Activated CD4-positive, alpha-beta T cell treated with anti-CD3 and anti-CD28 coated beads, Interleukin-2, Interleukin-6, amounts not matched to agents 100 ng/mL and 50 ng/mL, durations not matched to agents 16 hours and 8 hours (primary cell): ENCODE measurements at regions not wholly inside any gene's neighbourhood (a gene's known extent, or its start where the extent isn't known, plus 50 kb on each side); places are given as distances from the start of the nearest gene placed in this dataset.
"Not testable (repeated sequence)": the region's sequence is repeated elsewhere in the genome, so short reads cannot be mapped to it uniquely, and the experiment has no call there.

Experiments used
- DNase-seq: peaks from one replicate; pipeline ENCODE4 v3.0.0-alpha.2; 2020

DNA sequence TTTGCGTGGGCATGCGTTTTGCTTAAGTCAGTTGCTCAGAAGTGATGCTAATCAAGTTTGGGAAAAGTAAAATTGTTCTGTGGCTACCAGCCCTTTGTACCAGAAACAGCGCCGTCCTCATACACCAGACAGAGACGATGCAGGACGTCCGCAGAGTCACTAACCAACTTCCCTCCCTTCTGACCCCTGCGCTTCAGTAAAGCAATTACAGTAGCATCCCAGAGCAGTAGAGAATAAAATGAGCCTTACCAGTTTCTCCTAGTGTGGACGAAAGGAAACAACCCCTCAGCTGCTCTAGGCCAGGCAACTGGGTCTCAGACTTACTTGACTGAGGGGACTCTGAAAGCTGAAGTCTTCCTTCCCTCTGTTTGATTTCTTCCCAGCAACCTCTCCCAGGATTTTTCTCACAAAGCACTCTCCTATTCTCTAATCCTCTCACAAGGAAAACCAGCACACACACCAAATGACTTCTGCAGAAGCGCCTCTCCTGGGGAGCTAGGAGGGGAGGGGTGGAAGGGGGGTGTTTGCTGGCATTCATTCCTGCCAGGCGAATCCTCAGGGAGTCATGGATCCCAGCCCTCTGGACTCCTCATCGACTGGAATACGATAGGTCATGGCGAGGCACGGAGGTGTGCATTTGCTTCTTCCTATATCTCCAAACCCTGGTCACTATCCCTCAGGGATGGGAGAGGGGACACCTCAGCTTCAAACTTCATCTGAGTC lies 56.0 kb upstream of the MID1 start:
- DNase-seq = no peak

DNA sequence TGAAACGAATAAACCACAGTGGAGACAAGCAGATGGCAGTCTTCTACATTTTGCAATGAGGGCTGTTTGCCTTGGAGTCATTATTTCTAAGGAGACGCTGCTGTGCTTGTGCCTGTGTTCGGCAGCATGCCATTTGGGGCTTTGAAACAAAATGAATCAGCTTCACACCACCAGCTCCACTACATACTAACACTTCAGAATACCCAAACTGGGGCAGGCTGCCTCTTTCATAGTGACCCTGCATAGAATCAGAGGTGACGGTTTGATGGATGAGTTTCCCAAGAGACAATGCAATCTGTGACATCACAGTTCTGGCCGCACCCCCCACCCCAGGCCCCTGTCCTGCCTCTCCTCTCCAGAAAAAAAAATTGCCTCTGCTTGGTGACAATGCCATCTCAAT lies 57.1 kb upstream of the MID1 start:
- DNase-seq = no peak

DNA sequence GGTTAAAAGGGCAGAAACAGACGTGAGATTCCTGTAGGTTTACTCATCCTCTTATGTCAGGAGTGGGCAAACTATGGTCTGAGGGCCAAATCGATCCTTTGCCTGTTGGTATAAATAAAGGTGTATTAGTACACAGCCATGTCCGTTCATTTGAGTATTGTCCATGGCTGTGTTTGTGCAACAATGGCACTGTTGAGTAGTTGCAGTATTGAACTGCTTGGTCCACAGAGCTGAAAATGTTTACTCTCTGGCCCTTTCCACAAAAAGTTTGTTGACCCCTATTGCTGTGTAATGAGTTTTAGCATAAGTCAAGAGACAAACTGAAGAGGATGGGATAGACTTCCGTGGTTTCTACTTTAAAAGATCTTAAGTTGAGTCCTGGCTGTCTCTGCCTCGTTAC lies 59.0 kb upstream of the MID1 start:
- DNase-seq = no peak

DNA sequence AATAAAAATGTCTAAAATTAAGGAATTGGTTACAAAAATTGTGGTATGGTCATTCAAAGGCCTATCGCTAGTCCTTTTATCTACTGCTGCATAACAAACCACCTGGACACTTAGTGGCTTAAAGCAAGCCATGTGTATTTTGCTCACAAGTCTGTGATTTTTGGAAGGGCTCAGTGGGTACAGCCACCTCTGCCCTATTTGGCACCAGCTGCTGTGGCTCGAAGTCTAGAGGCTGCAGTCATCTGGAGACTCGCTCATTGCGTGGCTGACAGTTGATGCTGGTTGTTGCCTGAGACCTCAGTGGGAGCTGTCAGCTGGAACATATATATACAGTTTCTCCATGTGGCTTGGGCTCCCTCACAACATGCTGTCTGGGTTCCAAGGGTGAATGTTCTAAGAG lies 60.8 kb upstream of the MID1 start:
- no peak for DNase-seq

DNA sequence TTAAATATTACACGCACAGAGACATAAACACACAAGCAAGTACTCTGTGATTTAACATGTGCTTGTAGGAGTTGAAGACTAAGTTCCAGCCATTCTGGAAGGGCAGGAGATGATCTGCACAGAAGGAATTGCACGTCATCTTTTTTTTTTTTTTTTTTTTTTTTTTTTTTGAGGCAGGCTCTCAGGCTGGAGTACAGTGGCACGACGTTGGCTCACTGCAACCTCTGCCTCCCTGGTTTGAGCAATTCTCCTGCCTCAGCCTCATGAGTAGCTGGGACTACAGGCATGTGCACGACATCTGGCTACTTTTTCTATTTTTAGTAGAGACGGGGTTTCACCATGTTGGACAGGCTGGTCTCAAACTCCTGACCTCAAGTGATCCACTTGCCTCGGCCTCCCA lies 63.2 kb upstream of the MID1 start:
- not testable (repeated sequence) for DNase-seq

DNA sequence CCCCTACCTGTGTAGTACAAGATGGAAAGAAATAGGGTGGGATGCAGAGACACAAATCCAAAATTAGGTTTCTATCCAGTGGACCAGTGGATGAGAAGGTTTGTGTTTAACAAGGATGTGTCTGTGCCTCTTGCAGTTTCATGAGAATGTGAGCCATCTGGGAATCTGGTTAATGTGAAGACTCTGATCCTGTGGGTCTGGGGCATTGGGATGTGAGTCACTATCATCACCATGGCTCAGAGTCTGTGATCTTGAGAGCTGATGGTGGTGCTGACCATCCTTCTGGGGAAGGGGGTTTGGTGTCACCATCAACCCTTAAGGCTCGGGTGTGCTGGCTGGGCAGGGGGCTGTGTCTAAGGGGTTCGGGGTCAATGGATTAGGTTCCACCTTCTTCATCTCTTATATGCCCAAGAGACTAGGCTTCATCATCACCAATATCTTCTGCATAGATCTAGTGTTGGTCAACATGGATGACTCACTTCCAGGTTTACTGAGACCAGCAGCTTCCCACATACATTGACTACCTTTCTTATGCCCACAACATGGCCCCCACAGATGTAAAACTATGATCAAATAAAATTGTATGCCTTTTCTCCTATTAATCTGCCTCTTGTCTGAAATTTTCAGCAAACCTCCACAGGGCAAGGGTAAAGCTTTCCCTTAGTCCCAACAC lies 65.7 kb upstream of the MID1 start:
- DNase-seq = no peak

DNA sequence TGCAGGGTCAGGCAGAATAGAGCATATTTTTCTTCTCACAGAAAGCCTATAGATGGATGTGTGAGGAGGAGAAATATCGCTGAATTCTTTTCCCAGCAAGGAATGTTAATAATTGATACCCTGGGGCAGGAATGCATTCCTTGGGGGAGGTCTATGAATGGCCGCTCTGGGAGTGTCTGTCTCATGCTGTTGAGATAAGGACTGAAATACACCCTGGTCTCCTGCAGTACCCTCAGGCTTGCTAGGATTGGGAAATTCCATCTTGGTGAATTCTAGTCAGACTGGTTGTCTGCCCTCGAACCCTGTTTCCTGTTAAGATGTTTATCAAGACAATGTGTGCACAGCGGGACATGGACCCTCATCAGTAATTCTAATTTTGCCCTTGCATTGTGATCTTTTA lies 71.4 kb upstream of the MID1 start:
- not testable (repeated sequence) for DNase-seq

DNA sequence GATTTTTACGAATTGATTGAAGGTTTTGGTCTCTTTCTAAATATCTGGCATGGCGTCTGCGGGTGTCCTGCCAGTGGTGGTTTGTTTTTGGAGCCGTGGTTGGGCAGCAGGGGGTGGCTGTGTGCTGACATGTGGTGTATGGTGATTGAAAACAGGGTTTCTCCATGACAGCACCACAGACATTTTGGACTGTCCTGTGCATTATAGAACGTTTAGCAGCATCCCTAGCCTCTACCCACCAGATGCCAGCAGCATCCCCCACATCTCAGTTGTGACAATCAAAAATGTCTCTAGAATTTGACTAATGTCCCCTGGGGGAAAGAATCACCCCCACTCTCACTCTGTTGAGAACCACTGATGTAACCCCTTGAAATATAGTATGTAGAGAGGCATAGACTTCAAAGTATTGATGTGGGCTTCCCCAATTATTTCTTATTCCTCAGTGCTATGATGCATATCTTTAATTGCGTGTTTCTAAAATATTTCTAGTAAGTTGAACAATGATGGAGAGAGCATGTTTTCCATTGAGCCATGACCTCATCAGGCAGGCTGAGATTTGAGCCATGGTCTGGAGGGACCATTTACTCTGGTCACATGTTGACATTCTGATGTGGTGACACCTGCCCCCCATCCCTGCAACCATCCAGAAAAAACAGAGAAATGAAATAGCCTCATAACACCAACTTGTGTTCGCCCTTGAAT lies 77.4 kb upstream of the MID1 start:
- DNase-seq = no peak

DNA sequence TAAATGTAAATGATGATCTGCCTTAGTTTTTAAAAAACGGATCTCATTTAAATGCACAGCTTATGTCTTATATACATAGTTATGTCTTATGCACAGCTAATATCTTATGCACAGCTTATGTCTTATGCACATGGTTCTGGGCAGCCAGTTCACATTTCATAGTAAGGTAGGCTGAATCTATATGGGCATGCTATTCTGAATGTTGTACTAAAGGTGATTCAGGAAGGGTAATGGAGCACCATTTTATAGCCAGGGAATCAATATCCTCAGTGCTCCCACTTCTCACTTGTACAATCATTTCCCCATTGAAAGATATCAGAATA lies 77.9 kb upstream of the MID1 start:
- DNase-seq = no peak

DNA sequence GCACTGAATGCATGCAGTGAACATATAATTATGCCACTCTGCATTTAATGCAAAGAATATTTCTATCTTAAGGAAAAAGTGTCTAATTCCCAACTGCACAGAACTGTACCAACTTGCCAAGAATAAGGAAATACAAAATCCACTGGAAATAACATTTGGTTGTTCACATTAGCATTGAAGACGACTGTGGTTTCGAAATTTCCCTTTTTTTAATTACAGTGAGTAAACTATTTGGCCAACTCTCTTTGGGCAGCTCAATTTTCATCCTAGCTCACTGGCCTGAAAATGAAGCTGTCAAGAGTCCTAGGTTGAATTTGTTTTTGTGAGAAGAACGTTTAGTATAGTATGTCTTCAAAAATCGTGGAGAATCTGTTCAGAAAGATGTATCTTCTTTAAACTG lies 81.6 kb upstream of the MID1 start:
- no peak for DNase-seq

DNA sequence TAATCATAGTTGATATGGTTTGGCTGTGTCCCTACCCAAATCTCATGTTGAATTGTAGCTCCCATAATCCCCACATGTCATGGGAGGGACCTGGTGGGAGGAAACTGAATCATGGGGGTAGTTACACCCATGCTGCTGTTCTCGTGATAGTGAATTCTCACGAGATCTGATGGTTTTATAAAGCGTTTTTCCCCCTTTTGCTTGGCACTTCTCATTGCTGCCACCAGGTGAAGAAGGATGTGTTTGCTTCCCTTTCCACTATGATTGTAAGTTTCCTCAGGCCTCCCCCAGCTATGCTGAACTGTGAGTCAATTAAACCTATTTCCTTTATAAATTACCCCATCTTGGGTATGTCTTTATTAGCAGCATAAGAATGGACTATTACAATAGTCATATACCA lies 86.0 kb upstream of the MID1 start:
- DNase-seq = not testable (repeated sequence)

DNA sequence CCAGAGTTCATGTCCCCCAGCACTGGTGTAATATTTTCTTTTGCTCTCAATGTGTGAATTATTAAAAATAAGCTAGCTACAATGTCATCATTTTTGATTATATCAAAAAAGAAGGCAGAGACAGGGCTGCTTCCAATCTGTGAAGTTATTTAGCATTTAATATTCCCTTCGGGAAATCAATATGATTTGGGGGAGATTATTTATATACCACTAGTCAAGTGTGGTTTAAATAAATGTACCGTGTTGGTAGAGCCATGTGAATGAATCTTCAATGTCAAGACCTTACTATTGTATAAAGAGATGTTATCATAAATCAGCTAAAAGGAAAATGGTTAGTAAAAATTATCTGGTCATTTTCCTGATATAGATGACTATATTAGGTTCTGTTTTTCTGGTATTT lies 87.4 kb upstream of the MID1 start:
- DNase-seq = no peak

DNA sequence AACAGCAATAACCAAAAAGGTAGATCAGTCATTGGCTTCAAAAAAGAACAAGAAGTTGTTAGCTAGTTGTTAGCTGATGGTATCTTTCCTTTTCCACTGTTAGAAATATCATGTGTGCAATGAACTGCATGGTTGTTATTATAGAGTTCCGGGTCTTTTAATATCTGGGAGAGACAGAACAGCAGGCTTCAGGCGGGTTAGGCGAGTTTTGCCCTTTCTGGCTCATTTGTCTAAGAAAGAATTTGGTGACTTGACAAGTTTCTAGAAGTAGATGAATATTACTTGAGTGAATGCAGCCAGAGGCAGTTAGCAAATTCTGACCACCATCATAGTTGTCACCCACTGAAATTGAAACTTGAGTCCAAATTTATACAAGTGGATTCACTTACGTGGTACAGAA lies 88.9 kb upstream of the MID1 start:
- no peak for DNase-seq

DNA sequence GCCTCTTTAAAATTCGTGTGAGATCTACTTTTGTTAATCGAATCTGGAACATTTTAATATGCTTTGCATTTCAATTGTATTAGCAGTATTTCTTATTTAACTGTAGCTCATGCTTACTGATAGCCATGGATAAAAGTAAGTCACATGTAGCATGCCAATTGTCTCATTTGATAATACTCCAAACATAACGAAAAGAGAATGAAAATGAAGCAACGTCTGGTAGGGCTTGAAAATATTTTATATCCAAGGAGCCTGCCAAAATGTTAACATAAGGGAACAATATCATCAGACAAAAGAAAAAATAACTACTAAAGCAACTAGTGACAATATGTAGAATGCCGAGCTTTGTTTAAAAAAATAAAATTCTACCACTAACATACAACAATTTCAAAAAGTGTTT lies 94.1 kb upstream of the MID1 start:
- no peak for DNase-seq

DNA sequence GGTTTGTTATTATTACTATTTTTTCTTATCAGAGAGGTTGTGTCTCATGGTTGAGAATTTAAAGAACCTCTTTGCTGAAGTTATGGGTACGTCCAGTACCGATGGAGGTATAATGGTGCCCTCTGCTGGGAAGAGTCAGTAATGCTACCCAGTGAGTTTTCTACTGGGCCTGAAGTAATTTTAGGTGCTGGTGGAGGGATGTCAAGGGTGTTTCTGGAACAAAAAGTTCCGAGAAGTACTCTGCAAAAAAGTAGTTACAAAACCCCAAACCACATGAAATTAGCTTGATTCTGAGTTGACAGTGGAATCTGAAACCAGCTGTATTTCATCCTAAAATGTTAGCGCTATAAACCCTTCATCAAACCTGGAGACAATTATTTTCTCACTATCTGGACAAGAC lies 102.5 kb upstream of the MID1 start:
- DNase-seq = peak; percentile 58

DNA sequence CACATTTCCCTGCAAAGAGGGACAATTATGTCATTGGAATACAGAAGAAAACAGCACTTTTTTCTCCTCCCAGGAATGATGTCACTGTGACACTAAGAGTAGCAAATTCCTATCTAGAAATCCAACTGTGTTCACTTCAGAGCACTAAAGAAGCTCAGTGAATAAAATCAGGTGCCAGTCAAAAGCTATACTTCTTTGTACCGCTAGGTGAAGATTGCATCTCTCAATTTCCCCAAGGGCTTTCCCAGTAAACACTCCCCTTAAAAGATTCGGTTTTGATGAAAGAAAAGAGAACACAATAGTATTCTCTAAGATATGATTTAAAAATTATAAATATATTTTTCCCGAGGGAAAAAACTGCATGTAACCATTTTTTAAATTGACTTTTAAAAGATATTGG lies 104.7 kb upstream of the MID1 start:
- DNase-seq = no peak

DNA sequence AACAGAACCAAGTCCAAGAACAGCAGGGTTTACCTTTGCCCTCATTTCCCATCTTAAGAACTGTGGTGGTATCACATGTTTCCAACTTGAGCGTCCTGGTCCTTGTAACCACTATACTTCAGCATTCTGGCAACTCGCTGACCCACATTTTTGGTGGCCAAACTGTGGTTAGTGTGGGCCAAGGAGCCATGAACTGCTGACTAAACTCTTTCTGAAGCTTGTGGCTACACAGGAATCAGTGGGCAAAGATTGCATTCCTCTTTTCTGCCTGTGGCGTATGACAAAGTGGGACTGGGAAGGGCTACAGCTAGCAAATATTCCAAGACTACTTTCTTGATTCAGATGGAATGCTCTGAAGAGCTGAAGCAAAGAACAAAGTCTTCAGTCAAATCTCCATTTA lies 106.3 kb upstream of the MID1 start:
- no peak for DNase-seq

DNA sequence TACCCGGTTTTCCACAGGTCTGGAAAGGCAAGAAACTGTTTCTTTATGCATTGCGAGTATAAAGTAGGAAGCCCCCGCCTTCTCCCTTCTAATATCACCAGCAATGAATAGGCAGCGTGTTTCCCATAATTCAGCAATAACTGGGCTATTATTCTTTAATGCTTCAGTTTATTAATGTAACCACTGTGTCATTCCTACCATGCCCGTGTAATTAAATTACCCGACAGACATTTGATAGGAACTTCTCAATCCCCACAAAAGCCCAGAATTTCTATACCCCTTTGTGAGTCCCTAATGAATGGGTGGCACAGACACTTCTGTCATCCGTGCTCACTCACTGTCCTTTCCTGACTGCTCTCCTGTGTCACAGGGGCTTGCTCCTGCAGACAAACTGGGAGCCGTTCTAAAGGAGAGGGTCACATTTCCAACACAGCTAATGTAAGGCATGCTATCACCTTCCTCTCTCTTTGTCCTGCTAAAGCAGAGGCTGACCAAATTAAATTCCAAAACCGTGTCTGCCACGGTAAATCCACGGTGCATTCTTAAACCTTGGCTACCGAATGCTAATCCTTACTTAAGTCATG lies 108.5 kb upstream of the MID1 start:
- DNase-seq = no peak

DNA sequence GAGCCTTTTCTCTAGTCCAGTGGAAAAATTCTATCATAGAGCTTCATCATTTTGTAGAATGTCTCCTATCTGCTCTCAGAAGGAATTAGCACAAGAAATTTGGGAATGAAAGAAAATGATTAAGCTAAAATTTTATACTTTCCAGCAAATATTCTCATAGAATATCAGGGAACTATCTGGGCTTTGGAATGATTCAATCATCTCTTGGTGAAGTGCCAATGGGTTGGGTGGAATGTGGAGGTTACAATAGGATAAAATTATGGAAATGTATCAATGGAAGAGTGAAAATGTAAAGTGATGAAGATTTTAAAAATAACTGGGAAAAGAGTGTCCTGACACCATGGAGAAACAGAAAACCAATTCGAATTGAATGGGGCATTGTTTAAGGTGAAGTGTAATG lies 119.0 kb upstream of the MID1 start:
- no peak for DNase-seq

DNA sequence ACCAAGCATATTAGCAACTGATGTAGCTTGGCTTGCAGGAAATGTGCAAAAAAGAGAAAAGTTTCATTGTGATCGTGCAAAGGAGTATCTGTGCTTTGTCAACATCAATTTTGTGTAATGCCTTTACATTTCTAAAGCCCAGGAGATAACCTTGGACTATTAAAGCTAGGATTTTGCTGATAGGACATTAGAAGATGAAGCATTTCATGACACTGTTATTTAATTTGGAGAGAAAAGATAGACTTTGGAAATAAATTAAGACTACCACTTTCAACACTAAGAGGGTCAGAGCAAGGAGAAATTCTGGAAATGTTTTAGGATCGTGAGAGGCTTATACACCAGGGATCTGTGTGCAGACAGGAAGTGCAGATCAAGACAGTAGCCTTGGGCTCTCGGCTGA lies 120.6 kb upstream of the MID1 start:
- no peak for DNase-seq

DNA sequence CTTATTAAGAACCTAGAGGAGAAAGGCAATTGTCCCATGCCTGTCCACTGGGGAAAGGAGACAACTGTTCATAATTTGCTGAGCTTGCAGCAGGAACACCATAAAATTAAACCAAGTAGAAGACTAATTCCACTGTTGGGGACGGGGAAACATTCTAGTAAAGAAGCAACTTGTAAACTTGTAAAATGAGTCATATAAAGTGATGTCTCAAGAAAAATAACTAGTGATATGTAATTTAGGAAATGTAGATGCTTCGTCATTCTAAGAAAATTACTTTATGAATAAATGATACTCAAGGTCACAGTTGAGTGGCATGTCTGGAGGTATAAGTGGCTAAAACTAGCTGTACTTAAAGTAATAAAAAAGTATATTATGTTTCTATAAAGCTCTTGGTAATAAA lies 121.2 kb upstream of the MID1 start:
- no peak for DNase-seq

DNA sequence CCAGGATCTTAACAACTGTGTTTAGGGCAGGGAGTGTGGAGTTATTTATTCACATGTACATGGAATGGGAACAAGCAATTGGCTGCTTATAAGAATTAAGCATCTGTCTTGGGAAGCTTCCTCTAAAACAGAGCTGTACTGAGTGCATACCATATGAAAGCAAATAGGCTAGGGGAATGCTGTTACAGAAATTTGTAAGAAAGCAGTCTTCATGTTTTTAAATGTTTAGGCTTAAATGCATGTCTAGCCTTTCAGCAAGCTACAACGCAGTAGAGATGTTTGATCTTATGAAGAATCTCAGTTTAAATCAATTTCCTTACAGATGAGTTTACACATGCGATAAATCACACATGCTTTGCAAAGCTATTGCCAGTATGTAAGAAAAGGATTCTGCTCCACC lies 123.1 kb upstream of the MID1 start:
- no peak for DNase-seq

DNA sequence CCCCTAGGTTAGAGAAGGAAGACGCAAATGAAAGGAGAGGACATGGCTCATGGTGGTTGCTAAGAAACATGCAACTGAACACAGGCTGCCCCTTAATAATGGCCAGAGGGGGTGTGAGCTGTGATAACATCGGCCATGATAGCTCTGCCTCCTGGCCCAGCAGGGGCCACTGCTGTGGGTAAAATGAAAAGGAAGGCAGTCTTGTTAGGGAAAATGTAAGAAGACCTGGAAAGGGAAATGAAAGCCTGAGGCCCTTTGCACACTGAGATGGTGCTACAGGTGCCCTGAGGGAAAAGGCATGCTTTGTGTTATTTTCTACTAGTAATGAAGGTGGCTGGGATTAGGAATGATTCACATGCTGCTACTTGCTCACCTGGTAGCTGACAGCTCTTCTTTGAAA lies 123.6 kb upstream of the MID1 start:
- no peak for DNase-seq

DNA sequence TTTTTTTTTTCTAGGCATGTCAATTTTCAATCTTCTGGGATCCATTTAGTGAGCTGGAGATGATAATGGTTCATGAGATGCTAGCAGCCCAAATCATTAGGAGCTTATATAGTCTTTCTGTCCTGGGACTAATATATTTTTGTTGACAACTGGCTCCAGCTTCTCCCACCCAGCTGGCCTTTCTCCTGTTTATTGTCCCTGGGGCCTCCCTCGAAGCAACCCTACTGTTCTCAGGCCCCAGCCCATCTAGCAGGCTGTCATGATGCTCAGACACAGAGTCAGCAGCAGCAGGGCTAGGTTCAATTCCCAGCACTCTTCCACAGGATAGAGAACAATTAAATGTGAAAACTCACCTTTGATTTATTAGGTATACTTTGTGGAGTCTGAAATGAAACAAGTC lies 127.6 kb upstream of the MID1 start:
- no peak for DNase-seq
